Liver (tissue), 7 donors: ENCODE measurements at regions not wholly inside any gene's neighbourhood (a gene's known extent, or its start where the extent isn't known, plus 50 kb on each side); places are given as distances from the start of the nearest gene placed in this dataset.
"Not testable (repeated sequence)": the region's sequence is repeated elsewhere in the genome, so short reads cannot be mapped to it uniquely, and the experiment has no call there.

ENCODE experiments used
- DNase-seq: peaks from one replicate; pipeline ENCODE4 v3.0.0-alpha.2; 2017; ENCODE audit warnings: low spot score
- H3K27ac ChIP-seq, 2 donors: one replicate each; pipeline ENCODE4 v1.7.0; 2013; ENCODE audit warnings: inconsistent platforms in 2 of 2, low read length in 2 of 2, control low read depth in 1 of 2, low read depth in 1 of 2, mild to moderate bottlenecking in 1 of 2
- H3K27me3 ChIP-seq, 4 donors: one replicate each; pipeline versions ENCODE4 v1.6.1 to v1.7.0; 2013; ENCODE audit warnings: low read length in 3 of 4, inconsistent platforms in 1 of 4, mild to moderate bottlenecking in 1 of 4, moderate library complexity in 1 of 4; ENCODE audit not compliant: control insufficient read depth in 4 of 4, insufficient read depth in 4 of 4
- H3K36me3 ChIP-seq, 4 donors: one replicate each; pipeline versions ENCODE4 v1.6.1 to v1.7.0; 2013; ENCODE audit warnings: low read length in 3 of 4, mild to moderate bottlenecking in 3 of 4, low read depth in 1 of 4, moderate library complexity in 1 of 4; ENCODE audit not compliant: control insufficient read depth in 4 of 4, insufficient read depth in 3 of 4
- H3K4me1 ChIP-seq, 4 donors: one replicate each; pipeline versions ENCODE4 v1.6.1 to v1.7.0; 2013; ENCODE audit warnings: low read length in 3 of 4, mild to moderate bottlenecking in 3 of 4, moderate library complexity in 1 of 4; ENCODE audit not compliant: control insufficient read depth in 4 of 4, insufficient read depth in 4 of 4
- H3K4me3 ChIP-seq, 3 donors: one replicate each; pipeline versions ENCODE4 v1.6.1 to v1.7.0; 2013; ENCODE audit warnings: low read length in 3 of 3, control low read depth in 1 of 3, low read depth in 1 of 3, mild to moderate bottlenecking in 1 of 3
- H3K9ac ChIP-seq, 2 donors: one replicate each; pipeline ENCODE4 v1.7.0; 2013; ENCODE audit warnings: low read length in 2 of 2, mild to moderate bottlenecking in 2 of 2, moderate library complexity in 2 of 2, control low read depth in 1 of 2, low read depth in 1 of 2
- H3K9me3 ChIP-seq, 4 donors: one replicate each; pipeline versions ENCODE4 v1.6.1 to v1.7.0; 2013; ENCODE audit warnings: low read length in 3 of 4; ENCODE audit not compliant: control insufficient read depth in 4 of 4
- ATF3 ChIP-seq: IDR thresholded peaks from 2 replicates; pipeline ENCODE4 v1.6.1; 2016; ENCODE audit warnings: antibody characterized with exemption
- FOXA1 ChIP-seq: IDR thresholded peaks from 2 replicates; pipeline ENCODE4 v1.6.1; 2016; ENCODE audit warnings: antibody characterized with exemption
- HNF4A ChIP-seq, 2 donors: conservative IDR thresholded peaks; 2 replicates each; pipeline ENCODE4 v1.6.1; 2016; ENCODE audit warnings: antibody characterized with exemption in 2 of 2, mild to moderate bottlenecking in 2 of 2
- HNF4G ChIP-seq: IDR thresholded peaks from 2 replicates; pipeline ENCODE4 v1.6.1; 2016; ENCODE audit warnings: antibody characterized with exemption
- JUND ChIP-seq, 2 donors: IDR thresholded peaks; 2 replicates each; pipeline ENCODE4 v1.6.1; 2016; ENCODE audit warnings: antibody characterized with exemption in 2 of 2
- MAX ChIP-seq: IDR thresholded peaks from 2 replicates; pipeline ENCODE4 v1.6.1; 2016; ENCODE audit warnings: antibody characterized with exemption
- NR2F2 ChIP-seq: IDR thresholded peaks from 2 replicates; pipeline ENCODE4 v1.6.1; 2016; ENCODE audit warnings: antibody characterized with exemption
- RAD21 ChIP-seq, 2 donors: IDR thresholded peaks; 2 replicates each; pipeline ENCODE4 v1.6.1; 2016; ENCODE audit warnings: antibody characterized with exemption in 2 of 2, mild to moderate bottlenecking in 2 of 2
- RXRA ChIP-seq, 2 donors: IDR thresholded peaks; 2 replicates each; pipeline ENCODE4 v1.6.1; 2017 to 2018; ENCODE audit warnings: antibody characterized with exemption in 2 of 2, mild to moderate bottlenecking in 1 of 2
- SP1 ChIP-seq: IDR thresholded peaks from 2 replicates; pipeline ENCODE4 v1.6.1; 2018; ENCODE audit warnings: antibody characterized with exemption, mild to moderate bottlenecking
- TAF1 ChIP-seq: conservative IDR thresholded peaks from 2 replicates; pipeline ENCODE4 v1.6.1; 2016; ENCODE audit warnings: antibody characterized with exemption, mild to moderate bottlenecking
- YY1 ChIP-seq: IDR thresholded peaks from 2 replicates; pipeline ENCODE4 v1.6.1; 2016; ENCODE audit warnings: antibody characterized with exemption, mild to moderate bottlenecking
- ZBTB33 ChIP-seq: IDR thresholded peaks from 2 replicates; pipeline ENCODE4 v1.6.1; 2016; ENCODE audit warnings: antibody characterized with exemption
- WGBS: extraction: QIAGEN DNeasy Blood & Tissue Kit; methylation state at CpG from one replicate; pipeline ENCODE4 v1.1.7; 2013; 5-methylcytosine and 5-hydroxymethylcytosine counted together
- TF ChIP-seq, protein P1 (sequence below): IDR thresholded peaks from 2 replicates; pipeline ENCODE4 v1.6.1; 2016; ENCODE audit warnings: antibody characterized with exemption, mild to moderate bottlenecking
- donor health status: healthy.
- donor health status: healthy.
- donor health status: healthy.
- donor health status: healthy.

GRCh38 chr6:114934079-114934478 is 591.3 kb upstream of the HS3ST5 start:
- 88% methylated on average over 1 of the region's 1 CpG for WGBS
- TF ChIP-seq TAF1 (no peak), ATF3 (no peak), NR2F2 (no peak), YY1 (no peak), MAX (no peak)
- H3K9ac ChIP-seq: no peak overlapping the region

GRCh38 chr6:114928731-114929130 is 585.9 kb upstream of the HS3ST5 start:
- not testable (repeated sequence) for DNase-seq, H3K27me3 ChIP-seq

More at GRCh38 chr6:114934079-114934478, 591.3 kb upstream of the HS3ST5 start:
- H3K4me1 ChIP-seq: peaks cover 0 to 2% (median 0%) of the 10 kb centered on the region in 4 donors
- no peak for DNase-seq
- no peak overlapping the region for H3K4me3 ChIP-seq
- H3K27me3 ChIP-seq: no peaks in the 10 kb centered on the region
- no peaks in the 10 kb centered on the region for H3K9me3 ChIP-seq
- H3K27ac ChIP-seq: no peak overlapping the region
- H3K36me3 ChIP-seq: no peaks in the 10 kb centered on the region

DNA sequence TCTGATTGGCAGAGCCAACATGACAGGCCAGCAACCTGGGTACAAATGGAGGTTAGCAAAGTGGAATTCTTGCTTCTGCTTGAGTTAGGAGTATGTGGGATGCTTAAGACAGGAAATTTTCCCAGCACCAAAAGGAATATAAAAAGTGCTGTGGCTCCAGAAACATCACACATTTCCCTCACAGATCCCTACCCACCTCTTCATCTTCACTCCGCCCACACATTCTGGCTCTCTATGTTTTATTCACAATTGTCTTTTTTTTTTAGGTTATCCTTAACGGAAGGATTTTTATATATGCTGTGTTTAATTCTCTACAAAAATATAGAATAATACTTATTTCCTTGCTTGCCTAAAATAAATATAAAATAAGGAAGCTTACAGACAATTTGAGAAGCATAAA is 563.3 kb upstream of the HS3ST5 start:
- no peak for TF ChIP-seq RXRA (IDR thresholded peaks at IDR 0.05)
- H3K27me3 ChIP-seq: no peaks in the 10 kb centered on the region

More at GRCh38 chr6:114928731-114929130, 585.9 kb upstream of the HS3ST5 start:
- H3K27ac ChIP-seq, H3K9me3 ChIP-seq, H3K9ac ChIP-seq, H3K4me3 ChIP-seq, H3K4me1 ChIP-seq, H3K36me3 ChIP-seq: not testable (repeated sequence)
- 82% methylated on average over 8 of the region's 8 CpGs for WGBS

GRCh38 chr6:114897536-114897935 is 554.7 kb upstream of the HS3ST5 start:
- Histone ChIP-seq H3K9ac (no peak overlapping the region), H3K4me1 (no peaks in the 10 kb centered on the region), H3K27me3 (no peaks in the 10 kb centered on the region), H3K36me3 (no peaks in the 10 kb centered on the region), H3K9me3 (peaks cover 0 to 10% (median under 1%) of the 10 kb centered on the region in 4 donors), H3K4me3 (no peak overlapping the region), H3K27ac (no peak overlapping the region)
- TF ChIP-seq MAX: no peak
- TF ChIP-seq TAF1: no peak
- TF ChIP-seq YY1: no peak
- no peak for TF ChIP-seq ZBTB33
- no peak for TF ChIP-seq HNF4A (conservative IDR thresholded peaks at IDR 0.05)
- no peak for TF ChIP-seq RXRA (IDR thresholded peaks at IDR 0.05)
- TF ChIP-seq SP1: no peak
- TF ChIP-seq, protein P1, sequence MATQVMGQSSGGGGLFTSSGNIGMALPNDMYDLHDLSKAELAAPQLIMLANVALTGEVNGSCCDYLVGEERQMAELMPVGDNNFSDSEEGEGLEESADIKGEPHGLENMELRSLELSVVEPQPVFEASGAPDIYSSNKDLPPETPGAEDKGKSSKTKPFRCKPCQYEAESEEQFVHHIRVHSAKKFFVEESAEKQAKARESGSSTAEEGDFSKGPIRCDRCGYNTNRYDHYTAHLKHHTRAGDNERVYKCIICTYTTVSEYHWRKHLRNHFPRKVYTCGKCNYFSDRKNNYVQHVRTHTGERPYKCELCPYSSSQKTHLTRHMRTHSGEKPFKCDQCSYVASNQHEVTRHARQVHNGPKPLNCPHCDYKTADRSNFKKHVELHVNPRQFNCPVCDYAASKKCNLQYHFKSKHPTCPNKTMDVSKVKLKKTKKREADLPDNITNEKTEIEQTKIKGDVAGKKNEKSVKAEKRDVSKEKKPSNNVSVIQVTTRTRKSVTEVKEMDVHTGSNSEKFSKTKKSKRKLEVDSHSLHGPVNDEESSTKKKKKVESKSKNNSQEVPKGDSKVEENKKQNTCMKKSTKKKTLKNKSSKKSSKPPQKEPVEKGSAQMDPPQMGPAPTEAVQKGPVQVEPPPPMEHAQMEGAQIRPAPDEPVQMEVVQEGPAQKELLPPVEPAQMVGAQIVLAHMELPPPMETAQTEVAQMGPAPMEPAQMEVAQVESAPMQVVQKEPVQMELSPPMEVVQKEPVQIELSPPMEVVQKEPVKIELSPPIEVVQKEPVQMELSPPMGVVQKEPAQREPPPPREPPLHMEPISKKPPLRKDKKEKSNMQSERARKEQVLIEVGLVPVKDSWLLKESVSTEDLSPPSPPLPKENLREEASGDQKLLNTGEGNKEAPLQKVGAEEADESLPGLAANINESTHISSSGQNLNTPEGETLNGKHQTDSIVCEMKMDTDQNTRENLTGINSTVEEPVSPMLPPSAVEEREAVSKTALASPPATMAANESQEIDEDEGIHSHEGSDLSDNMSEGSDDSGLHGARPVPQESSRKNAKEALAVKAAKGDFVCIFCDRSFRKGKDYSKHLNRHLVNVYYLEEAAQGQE: no peak
- no peak for TF ChIP-seq RAD21 (IDR thresholded peaks at IDR 0.05)
- TF ChIP-seq JUND (IDR thresholded peaks at IDR 0.05): no peak
- TF ChIP-seq FOXA1: no peak
- TF ChIP-seq HNF4G: no peak
- no peak for DNase-seq

More for the DNA sequence above, 563.3 kb upstream of the HS3ST5 start:
- no peak for DNase-seq
- no peaks in the 10 kb centered on the region for H3K4me1 ChIP-seq
- no peaks in the 10 kb centered on the region for H3K36me3 ChIP-seq
- H3K4me3 ChIP-seq: no peak overlapping the region
- 69% methylated on average over 2 of the region's 2 CpGs for WGBS
- no peak overlapping the region for H3K27ac ChIP-seq
- no peak overlapping the region for H3K9ac ChIP-seq
- H3K9me3 ChIP-seq: no peaks in the 10 kb centered on the region
